ENCODE measurements at regions not wholly inside any gene's neighbourhood (a gene's known extent, or its start where the extent isn't known, plus 50 kb on each side); places are given as distances from the start of the nearest gene placed in this dataset.

DNA sequence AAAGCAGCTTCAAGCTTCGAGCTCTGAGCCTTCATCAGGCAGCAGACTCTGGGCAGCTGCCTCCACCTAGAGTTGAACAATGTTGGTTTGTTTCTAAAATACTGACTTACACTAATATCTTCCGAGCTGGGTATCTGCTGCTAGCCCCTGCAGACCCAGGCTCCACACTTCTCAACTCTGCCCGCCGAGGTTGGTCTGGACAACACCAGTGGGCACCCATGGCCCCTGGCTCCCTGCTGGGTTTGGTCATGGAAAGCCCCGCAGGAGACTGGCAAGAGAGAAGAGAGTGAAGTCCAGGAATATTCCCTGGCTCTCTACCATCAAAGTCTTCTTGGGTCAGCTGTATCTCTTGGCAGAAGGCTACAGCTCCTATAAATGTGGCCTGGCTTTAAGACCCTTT lies 214.2 kb upstream of the TMEM132C start:
- DNase-seq (ENCODE audit: low read depth, low spot score), result no peak

DNA sequence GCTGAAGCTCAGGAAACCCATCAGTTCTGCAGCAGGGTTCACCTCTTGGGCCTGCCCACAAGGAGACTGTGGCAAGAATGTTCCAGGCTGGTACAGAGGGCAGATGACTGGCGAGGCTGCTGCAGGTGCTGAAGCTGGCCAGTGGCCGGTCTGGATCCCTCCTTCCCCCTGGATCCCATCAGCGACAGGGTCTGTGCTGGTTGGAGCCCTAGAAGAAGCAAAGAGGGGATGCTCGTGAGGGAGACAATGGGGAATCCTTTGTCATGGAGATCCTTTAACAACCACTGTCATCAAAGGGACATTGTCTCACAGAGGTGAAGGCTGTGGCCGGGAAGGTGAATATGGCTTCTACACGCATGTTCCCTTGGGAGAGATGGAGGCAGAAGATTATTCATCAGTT lies 211.4 kb upstream of the TMEM132C start:
- no peak for DNase-seq (ENCODE audit: low read depth, low spot score)

DNA sequence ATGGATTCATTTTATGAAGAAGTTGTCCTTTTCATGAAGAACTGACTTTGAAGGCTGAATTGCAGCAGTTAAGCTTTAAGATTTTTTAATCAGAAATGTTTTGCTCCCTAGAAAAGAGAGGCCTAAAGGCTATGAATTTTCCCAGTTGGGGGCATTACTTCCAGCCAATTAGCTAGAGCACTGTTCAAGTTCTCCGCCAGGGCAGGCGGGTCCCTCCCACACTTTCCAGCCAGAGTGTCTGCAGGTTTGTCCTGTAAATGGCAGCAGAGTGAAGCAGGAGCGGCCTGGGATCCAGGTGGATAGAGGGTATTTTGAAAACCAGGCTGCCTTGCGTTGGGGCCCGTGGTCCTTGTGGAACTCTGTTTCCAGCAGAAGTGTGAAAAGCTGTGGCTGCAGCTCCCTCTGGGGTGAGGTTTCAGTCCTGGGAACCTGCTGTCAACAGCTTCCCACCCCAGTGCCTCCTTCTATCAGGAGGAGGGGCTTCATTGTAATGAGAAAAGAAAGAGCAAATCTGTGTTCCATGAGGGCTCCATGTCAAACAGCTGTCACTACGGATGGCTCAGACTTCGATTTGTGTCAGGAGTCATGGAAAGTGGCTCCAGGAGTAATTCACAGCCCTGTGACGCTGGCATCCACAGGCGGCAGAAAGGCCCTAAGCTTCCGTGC lies 210.7 kb upstream of the TMEM132C start:
- DNase-seq (ENCODE audit: low read depth, low spot score), result no peak

DNA sequence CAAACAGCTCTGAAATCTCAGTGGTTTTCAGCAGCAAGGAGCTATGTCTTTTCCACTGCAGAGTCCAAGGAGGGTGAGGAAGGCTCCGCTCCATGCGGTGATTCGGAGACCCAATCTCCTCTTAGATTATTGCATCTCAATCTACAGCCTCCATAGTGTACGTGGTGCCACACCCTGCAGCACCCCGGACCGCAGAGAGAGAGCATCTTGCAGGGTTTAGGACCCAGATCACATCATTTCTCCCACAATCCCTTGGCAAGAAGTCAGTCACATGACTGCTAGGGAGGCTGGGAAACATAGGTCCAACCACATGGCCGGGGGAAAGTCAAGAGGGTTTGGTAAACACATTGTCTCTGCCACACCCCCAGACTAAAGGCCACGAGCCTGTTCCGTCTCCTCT lies 209.4 kb upstream of the TMEM132C start:
- DNase-seq (ENCODE audit: low read depth, low spot score), result no peak

DNA sequence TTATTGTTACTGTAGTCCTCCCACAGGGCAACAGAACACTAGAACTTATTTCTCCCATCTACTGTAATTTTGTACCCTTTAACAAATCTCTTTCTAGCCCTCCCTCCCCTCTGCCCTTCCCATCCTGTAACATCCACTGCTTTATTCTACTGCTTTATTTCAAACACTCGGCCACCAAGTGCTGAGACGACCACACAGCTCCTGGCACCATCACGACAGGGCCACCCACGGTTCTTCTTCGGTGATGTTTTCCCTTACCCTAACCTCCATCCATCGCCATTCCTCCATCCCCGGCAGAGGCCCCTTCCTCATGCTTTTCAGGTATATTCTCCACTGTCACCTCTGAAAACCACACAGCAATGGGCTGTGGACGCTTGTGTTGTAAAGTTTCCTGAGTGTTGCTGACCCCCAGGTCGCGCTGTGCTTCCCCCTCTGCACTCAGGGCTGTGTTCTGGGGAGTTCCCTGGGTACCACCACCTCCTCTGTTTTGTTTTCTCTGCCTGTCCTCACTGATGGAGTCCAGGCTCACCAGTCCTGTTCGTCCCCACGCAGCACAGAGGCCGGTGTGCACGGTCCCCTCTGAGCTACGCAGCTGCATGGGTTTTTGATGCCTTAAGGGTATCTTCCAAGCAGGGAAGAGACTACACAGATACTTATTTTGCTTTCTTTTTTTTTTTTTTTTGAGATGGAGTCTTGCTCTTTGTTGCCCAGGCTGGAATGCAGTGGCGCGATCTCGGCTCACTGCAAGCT lies 207.2 kb upstream of the TMEM132C start:
- no peak for DNase-seq (ENCODE audit: low read depth, low spot score)

DNA sequence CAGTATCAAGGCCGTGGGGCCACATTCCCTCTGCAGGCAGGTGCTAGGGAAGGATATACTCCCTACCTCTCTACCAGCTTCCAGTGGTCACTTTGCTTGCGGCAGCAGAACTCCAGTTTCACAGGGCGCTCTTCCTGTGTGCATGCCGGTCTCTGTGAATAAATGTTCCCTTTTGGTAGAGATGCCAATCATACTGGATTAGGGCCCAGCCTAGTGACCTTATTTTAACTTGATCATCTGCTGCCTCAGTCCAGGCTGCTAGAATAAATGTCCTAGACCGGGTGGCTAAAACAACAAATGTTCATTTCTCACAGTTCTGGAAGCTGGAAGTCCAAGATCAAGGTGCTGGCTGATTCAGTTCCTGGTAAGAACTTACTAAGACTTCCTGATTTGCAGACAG lies 198.8 kb upstream of the TMEM132C start:
- no peak for DNase-seq (ENCODE audit: low read depth, low spot score)

DNA sequence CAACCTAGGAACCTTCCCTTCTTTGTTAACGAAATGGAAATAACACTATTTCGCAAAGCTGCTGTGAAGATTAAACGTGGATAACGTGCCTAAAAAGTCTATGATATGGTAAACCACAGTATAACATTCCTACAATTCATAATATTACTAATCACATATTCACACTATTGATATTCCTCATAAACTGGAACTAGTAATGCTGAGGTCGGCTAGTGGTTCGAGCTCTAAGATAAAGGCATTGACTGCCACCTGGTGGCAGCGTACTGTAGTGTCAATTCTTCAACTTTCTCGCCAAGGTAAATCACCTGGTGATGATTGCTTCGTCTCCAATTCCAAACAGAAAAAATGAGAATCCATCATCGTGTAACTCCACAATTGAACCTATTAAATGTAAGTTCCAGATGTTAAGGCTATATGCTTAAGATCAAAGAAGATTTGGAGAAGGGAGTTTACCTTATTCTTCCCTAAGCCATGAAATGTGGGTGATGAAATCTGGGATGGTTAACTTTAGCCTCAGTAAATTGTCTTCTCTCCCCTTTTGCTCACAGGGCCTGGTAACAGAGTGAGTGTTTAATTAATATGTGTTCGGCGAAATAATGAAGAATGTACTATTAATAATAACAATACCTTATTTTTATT lies 197.5 kb upstream of the TMEM132C start:
- peak; percentile 72 for DNase-seq (ENCODE audit: low read depth, low spot score)

DNA sequence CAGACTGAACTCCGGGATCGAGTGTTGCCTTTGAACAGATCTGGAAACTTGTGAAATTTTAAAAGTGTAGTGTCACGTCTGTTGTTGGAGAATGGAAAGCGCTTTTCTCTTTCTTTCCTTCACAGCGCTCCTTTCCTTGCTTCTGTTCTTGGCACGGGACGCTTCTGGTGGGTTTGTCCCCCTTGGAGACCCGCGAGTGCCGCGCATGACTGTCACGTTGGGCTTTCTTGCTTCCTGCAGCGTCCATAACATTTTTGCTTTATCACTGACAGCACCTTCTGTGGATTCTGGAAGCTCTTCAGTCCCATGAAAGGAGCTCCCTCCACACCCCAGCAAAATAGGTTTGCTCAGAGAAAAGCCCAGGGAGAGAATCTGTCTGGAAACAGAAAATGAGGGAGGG lies 193.0 kb upstream of the TMEM132C start:
- no peak for DNase-seq (ENCODE audit: low read depth, low spot score)

DNA sequence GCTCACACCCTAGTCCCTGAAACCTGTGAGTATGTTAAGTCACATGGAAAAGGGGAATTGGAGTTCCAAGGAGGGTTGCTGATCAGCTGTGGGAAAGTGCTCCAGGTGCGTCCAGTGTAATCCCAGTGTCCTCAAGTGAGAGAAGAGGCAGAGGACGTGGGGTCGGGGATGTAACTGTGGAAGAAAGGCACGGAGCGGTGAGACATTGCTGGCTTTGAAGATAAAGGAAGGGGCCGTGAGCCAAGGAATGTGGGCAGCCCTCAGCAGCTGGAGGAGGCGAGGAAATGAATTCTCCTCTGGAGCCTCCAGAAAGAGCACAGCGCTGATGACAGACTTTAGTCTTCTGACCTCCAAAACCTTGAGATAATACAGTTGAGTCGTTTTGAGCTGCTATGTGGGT lies 191.6 kb upstream of the TMEM132C start:
- DNase-seq (ENCODE audit: low read depth, low spot score), result no peak

DNA sequence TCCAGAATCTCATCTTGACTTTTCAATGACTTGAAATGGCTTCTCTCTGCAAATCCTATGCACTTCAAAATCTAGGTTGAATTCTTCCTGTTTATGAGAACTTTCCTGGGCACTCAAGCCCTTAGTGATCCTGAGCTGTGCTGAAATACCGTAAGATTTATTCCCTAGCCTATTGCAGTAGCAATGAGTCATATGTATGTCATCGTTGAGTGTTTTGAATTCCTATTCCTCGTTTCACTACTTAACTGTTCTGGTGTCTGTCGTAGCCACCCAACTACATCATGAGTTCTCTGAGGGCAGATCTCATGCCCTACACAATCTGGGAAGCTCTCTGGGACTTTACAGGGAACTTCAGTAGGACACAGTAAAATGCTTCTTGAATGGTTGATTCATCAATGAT lies 190.8 kb upstream of the TMEM132C start:
- peak; percentile 68 for DNase-seq (ENCODE audit: low read depth, low spot score)

DNA sequence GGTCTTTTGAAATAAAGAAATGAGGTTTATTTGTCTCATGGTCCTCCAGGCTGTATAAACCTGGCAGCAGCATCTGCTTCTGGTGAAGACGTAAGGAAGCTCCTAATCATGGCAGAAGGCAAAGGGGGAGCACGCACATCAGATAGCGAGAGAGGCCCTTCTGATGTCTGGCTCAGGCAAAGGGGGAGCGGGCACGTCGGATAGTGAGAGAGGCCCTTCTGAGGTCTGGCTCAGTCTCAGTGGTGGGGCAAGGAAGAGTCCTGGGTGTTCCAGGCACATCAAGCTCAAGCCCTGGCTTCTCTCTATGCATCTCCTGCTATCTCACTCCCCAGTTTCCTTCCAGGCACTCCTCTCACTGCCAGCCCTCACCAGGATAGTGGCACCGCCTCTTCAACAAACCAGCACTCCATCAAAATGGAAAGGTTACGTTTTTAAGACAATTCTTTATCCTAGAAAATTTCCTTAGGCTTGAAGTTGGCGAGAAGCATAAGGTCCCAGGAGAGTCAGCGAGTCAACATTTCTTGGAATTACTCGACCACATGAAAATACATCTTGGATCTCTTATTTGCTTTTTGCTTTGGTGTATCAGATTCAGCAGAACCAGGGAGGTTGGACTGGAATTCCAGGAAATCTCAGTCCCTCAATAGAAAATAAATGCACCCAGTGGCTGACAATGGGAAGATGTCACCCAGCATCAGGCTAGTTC lies 189.6 kb upstream of the TMEM132C start:
- DNase-seq (ENCODE audit: low read depth, low spot score), result no peak

DNA sequence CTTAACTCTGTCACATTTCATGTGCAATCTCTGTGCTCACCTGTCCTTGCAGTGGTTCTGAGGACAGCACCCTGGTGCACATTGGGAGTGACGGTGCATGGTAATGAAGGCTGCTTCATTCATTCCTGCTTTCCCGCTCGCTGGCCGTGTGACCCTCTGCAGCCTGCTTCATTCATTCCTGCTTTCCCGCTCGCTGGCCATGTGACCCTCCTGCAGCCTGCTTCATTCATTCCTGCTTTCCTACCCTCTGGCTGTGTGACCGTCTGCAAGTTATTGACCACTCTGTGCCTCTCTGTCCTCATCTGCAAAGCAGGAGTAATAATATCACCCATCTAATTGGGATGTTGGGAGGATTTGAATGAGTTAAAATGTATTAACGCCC lies 189.1 kb upstream of the TMEM132C start:
- no peak for DNase-seq (ENCODE audit: low read depth, low spot score)

DNA sequence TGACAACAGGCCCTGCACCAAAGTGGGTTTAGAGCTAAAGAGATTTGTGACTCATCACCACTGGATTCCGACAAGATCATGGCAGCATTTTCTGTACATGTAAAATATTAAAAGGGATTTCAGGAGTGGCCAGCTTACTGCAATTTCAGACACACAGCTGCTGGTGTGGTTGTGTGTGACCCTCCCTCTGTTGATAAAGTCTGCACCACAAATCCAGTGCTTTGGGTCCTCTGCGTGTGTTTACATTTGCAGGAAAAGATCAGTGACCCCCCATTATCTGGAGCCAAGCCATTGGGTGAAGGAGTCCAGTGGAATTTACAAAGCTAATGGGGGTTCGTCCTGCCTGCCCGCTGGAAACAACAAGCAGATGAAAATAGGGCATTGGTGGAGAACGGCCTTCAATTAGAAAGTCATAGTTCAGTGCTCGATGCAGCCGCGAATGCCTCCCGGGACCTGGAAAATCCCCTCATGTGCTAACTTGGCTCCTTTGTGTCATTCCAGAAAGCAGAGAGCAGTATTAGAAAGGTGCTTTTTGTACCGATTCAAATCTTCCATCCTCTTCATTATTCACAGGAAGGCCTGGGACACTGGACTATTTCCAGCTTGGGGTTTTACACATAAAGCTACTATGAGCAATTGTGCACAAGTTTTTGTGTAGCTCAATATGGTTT lies 188.5 kb upstream of the TMEM132C start:
- peak; percentile 29 for DNase-seq (ENCODE audit: low read depth, low spot score)

DNA sequence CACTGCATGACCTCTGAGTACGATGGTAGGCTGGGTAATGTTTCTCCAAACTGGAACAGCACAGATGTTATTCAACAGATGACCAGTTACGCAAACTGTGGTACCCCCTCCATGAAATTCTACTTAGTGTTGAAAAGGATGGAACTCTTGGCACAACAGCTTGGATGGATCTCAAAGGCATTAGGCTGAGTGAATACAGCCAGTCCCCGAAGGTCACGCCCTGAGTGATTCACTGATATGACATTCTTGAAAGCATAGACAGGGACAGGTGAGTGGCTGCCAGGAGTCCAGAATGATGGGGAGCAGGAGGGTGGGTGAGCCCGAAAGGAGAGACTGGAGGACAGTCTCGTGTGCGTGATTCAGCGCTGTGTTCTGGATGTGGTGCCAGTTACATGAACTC lies 187.5 kb upstream of the TMEM132C start:
- no peak for DNase-seq (ENCODE audit: low read depth, low spot score)

DNA sequence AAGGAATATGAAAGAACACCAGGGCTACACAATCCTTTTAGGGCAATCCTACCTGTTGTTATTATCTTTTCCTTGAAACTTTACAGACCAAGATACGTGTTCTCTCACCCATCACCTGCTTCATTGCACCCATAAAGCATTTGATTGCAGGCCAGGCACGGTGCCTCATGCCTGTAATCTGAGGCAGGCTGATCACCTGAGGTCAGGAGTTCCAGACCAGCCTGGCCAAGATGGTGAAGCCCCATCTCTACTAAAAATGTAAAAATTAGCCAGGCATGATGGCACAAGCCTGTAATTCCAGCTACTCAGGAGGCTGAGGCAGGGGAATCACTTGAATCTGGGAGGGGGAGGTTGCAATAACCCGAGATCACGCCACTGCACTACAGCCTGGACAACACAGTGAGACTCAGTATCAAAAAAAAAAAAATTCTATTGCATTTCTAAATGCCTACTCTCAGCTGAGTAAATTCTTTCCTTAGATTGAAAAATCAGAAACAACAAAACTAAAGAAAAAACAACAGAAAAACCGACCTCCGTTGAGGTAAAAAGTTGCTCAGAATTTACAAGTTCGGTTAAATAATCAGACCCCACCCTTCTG lies 183.7 kb upstream of the TMEM132C start:
- DNase-seq (ENCODE audit: low read depth, low spot score), result no peak

DNA sequence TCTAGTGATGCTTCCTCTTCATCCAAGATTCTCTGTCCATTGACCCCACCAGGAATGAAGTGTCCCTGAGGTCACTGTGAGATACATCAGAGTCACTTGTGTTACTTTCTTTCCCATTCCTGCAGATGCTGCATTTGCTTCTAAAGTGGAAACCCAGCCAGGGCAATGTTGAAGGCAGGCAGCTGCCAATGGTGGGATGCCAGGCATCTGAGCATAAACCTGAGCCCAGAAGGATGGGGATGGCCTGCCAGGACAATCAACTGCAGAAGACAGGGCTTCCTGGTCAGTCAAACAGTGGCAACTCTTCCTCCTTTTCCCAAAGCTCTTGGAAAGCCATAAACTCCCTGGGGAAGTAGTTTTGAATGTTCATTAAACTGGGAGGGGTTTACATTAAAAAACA lies 178.0 kb upstream of the TMEM132C start:
- DNase-seq (ENCODE audit: low read depth, low spot score), result no peak

DNA sequence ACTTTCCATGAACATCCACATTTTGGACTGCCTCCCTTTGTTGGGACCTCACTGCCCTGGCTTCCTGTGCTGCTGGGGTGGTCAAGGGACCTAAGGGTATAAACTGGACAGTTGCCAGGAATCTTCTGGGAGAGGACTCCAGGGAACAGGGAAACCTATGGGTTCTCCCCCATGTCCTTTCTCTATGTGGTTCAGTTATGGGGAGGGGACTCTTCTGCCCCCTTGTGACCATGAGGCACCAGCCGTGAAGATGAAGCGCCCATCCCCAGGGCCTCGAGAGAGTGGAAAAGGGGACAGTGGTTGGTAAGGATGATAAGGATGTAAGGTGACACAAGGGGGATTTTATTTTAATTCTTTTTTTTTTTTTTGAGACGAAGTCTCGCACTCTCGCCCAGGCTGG lies 177.0 kb upstream of the TMEM132C start:
- no peak for DNase-seq (ENCODE audit: low read depth, low spot score)

DNA sequence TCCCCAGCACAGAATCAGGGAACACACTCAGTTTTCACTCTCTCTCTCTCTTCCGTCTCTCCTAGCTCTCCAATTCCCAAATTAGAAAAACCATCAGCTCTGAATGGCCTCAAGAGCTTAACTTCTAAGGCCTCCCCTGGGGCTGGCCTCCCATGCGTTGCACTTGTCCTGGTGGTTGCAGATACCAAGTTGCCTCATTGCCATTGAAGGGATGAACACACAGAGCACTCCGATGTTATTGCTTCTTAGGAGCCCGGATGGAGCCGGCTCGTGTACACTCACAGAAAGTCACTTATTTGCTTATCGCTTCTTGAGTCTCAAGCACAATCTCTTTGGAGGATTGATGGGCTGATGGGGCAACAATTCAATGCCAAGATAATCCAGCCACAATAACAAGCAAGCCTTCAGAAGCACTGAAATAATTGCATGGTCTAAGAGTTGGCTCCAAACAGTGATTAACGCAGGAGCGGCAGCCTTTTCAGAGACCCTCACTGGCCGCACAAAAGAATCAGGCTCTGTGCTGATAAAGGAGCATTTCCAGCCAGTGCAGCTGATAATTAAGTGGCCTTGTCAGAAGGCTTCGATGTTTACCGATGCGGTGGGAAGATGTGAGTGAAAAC lies 175.8 kb upstream of the TMEM132C start:
- no peak for DNase-seq (ENCODE audit: low read depth, low spot score)

DNA sequence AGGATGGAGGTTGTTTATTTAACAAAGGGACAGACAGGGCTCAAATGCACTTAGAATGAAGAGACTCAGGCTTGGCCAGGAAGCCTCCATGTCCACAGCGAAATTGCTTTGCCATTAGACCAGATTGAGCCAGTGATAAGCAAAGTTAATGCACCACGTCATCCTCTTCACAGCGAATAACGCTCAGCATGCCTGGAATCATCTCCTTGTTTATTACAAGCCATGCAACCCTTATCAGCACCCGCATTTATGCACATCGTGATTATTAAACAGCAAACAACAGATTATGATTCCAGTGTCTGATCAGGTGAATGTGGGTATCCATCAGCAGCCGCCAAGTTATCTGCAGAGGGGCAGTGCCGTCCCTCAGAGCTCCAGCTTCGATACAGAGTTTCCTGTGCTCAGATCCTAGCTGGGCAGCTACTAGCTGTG lies 175.0 kb upstream of the TMEM132C start:
- DNase-seq (ENCODE audit: low read depth, low spot score), result no peak

DNA sequence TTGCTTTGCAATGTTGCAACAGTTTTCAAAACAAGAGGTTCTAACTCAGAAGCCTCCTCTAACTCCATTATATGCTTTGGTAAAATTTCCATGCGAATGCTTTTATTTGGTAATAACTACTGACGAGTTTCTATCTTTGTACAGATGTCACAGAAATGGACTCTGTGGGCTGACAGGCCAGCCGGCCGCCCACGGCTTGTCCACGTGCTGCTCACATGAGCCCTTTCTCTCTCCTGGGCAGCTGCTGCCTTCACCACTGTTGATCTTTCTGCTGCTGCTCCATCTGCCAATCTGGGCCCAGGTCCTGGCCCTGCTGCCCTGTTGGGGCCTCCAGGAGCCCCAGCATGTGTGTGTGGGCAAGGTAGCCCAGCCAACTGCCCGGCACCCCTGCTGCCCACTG lies 168.2 kb upstream of the TMEM132C start:
- DNase-seq (ENCODE audit: low read depth, low spot score), result no peak

DNA sequence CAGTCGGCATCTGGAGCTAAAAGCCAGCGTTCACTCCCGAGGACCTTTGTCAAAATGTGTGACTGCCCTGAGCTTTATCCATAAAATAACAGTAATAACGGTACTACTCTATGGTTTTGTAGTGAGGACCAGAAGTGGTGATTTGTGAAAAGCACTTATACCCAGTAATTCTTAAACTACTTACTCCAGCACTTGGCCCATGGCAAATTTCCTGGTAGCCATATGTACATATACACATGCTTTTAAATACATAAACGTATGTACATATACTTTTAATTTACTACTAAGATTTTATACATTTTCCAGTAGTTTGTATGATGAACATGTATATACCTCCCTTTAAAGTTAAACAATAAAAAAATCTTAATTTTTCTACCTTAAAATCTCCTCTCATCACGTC lies 163.8 kb upstream of the TMEM132C start:
- no peak for DNase-seq (ENCODE audit: low read depth, low spot score)
